ENCODE measurements at regions not wholly inside any gene's neighbourhood (a gene's known extent, or its start where the extent isn't known, plus 50 kb on each side); places are given as distances from the start of the nearest gene placed in this dataset.

- Mint-ChIP-seq H3K4me1 (peaks cover 17 to 28% of the 10 kb centered on the region in 2 experiments), H3K27ac (no peak overlapping the region), H3K9me3 (no peaks in the 10 kb centered on the region; a peak in 1 of 5 replicates), H3K4me3 (no peak overlapping the region), H3K36me3 (ENCODE audit: insufficient read depth in 1 of 3, low read depth in 3 of 3) (no peaks in the 10 kb centered on the region), H3K27me3 (ENCODE audit: low read depth) (no peaks in the 10 kb centered on the region)
- Histone ChIP-seq H3K27me3 (ENCODE audit: insufficient read depth, low read length) (no peaks in the 10 kb centered on the region), H3K18ac (ENCODE audit: insufficient read length, low read depth, low read length) (no peak overlapping the region), H3K23ac (ENCODE audit: insufficient read length, low read depth, low read length) (no peak overlapping the region), H3K79me1 (ENCODE audit: insufficient read depth, low read depth, low read length, poor library complexity, severe bottlenecking) (no peaks in the 10 kb centered on the region), H2BK12ac (ENCODE audit: insufficient read length, low read depth, low read length) (no peak overlapping the region), H4K8ac (replicated peaks; ENCODE audit: insufficient read length, low read depth, low read length) (no peak overlapping the region), H4K91ac (ENCODE audit: insufficient read length, low read depth, low read length) (no peak overlapping the region), H3K4me2 (ENCODE audit: insufficient read depth, insufficient read length, low read length) (no peak overlapping the region), H2BK5ac (ENCODE audit: insufficient read length, low read length) (no peak overlapping the region), H2BK15ac (ENCODE audit: low read depth, low read length) (no peak overlapping the region), H3K56ac (ENCODE audit: insufficient read length, low read depth, low read length) (no peak overlapping the region), H2BK120ac (ENCODE audit: low read depth, low read length, poor library complexity, severe bottlenecking) (no peak overlapping the region), H3K4me1 (ENCODE audit: insufficient read depth, low read length) (no peaks in the 10 kb centered on the region; the same call in 1 of the 2 replicates), H3T11ph (ENCODE audit: low read length) (no peak overlapping the region), H3K4ac (ENCODE audit: low read depth, low read length) (no peak overlapping the region), H3K23me2 (ENCODE audit: insufficient read length, low read depth, low read length, poor library complexity, severe bottlenecking) (no peaks in the 10 kb centered on the region), H2AFZ (ENCODE audit: low read length) (no peak overlapping the region), H2BK20ac (ENCODE audit: low read depth, low read length, poor library complexity, severe bottlenecking) (no peak overlapping the region), H2AK5ac (ENCODE audit: insufficient read length, low read length) (no peak overlapping the region), H3K9ac (ENCODE audit: extremely low read depth, insufficient read length, low read length) (no peak overlapping the region), H4K20me1 (ENCODE audit: control insufficient read depth, insufficient read depth, insufficient read length) (no peaks in the 10 kb centered on the region), H3K27ac (ENCODE audit: insufficient read length, low read depth, low read length) (no peak overlapping the region), H3K14ac (ENCODE audit: insufficient read depth, low read length) (no peak overlapping the region), H4K5ac (ENCODE audit: insufficient read length, low read depth, low read length) (no peak overlapping the region), H3K9me3 (ENCODE audit: control insufficient read depth, low read depth, low read length) (no peaks in the 10 kb centered on the region), H3K79me2 (ENCODE audit: insufficient read depth, low read length) (no peaks in the 10 kb centered on the region)
- no peak for TF ChIP-seq CTCF (conservative IDR thresholded peaks at IDR 0.05)
- no peak for DNase-seq
- no CpG with 5 or more reads among the region's 1 CpG for WGBS (ENCODE audit: extremely low coverage, insufficient read length, low lambda C conversion rate)
Observed at GRCh38 chr14:30243207-30243606, 315.6 kb upstream of the PRKD1 start.

Measured in H9 (cell line).